B cell (primary cell): ENCODE measurements at regions not wholly inside any gene's neighbourhood (a gene's known extent, or its start where the extent isn't known, plus 50 kb on each side); places are given as distances from the start of the nearest gene placed in this dataset.

Experiments used
- ATAC-seq: fragments of 200-7000 bp; cut with Tn5 transposase; one replicate; pipeline ENCODE4 v1.10.0; 2021; ENCODE audit warnings: low read depth, mild to moderate bottlenecking, moderate number of reproducible peaks, moderate library complexity
- CTCF ChIA-PET: fragments of 350-600 bp; sonication (Branson Sonifier 250); formaldehyde crosslinking; loops from one replicate; lab custom pipeline; 2021; ENCODE audit warnings: antibody characterized with exemption, inconsistent platforms; lab: Charles Lee
- POLR2A ChIA-PET: fragments of 350-600 bp; sonication (Branson Sonifier 250); formaldehyde crosslinking; loops from one replicate; lab custom pipeline; 2021; ENCODE audit warnings: antibody characterized with exemption; lab: Charles Lee
- DNase-seq: peaks from one replicate; pipeline ENCODE4 v3.0.0; 2013
- H2AFZ ChIP-seq: 2 replicates; pipeline ENCODE4 v1.6.1; 2012; ENCODE audit warnings: mild to moderate bottlenecking, low read depth, low read length; ENCODE audit not compliant: insufficient read depth, poor library complexity, severe bottlenecking
- H3K27ac ChIP-seq, 2 donors: 1 replicate in 1 of 2; 2 replicates in 1 of 2; pipeline ENCODE4 v1.5.1; 2012 to 2013; ENCODE audit warnings: low read length in 2 of 2, mild to moderate bottlenecking in 2 of 2, moderate library complexity in 1 of 2
- H3K27me3 ChIP-seq, 4 experiments: fragments of 200-600 bp in 1 of 4; sonication (generic) in 1 of 4; replicated peaks in 1 of 4; 1 replicate in 2 of 4; 2 replicates in 2 of 4; pipeline versions ENCODE4 v1.6.1 to v1.7.0; 2013 to 2016; ENCODE audit warnings: low read length in 3 of 4, mild to moderate bottlenecking in 2 of 4, mixed read lengths in 1 of 4, moderate library complexity in 1 of 4; ENCODE audit not compliant: insufficient read depth in 4 of 4, control insufficient read depth in 3 of 4; ENCODE audit errors: control extremely low read depth in 1 of 4
- H3K36me3 ChIP-seq, 2 experiments: replicated peaks in 1 of 2; 1 replicate in 1 of 2; 2 replicates in 1 of 2; pipeline versions ENCODE4 v1.6.1 to v1.7.1; 2013; ENCODE audit warnings: low read length in 1 of 2; ENCODE audit not compliant: insufficient read depth in 2 of 2, control insufficient read depth in 1 of 2; ENCODE audit errors: control extremely low read depth in 1 of 2, extremely low read depth in 1 of 2
- H3K4me1 ChIP-seq, 2 donors: fragments of 200-600 bp in 1 of 2; sonication (generic) in 1 of 2; 1 replicate in 1 of 2; 2 replicates in 1 of 2; pipeline versions ENCODE4 v1.5.1 to v1.6.1; 2013 to 2017; ENCODE audit warnings: low read length in 2 of 2; ENCODE audit not compliant: control insufficient read depth in 2 of 2, insufficient read depth in 2 of 2
- H3K4me2 ChIP-seq: replicated peaks from 2 replicates; pipeline ENCODE3; 2012; ENCODE audit warnings: mild to moderate bottlenecking, low read depth, low read length; ENCODE audit not compliant: poor library complexity, severe bottlenecking
- H3K4me3 ChIP-seq, 5 experiments: fragments of 200-600 bp in 1 of 5; sonication (generic) in 1 of 5; 1 replicate in 3 of 5; 2 replicates in 2 of 5; pipeline versions ENCODE4 v1.5.1 to v1.7.0; 2011 to 2016; ENCODE audit warnings: low read length in 4 of 5, mild to moderate bottlenecking in 4 of 5, low read depth in 2 of 5, control low read depth in 1 of 5, moderate library complexity in 1 of 5; ENCODE audit not compliant: insufficient read depth in 1 of 5; ENCODE audit errors: control extremely low read depth in 1 of 5, extremely low read depth in 1 of 5
- H3K79me2 ChIP-seq: fragments of 200-600 bp; sonication (generic); one replicate; pipeline ENCODE4 v1.6.0; 2016; ENCODE audit warnings: low read length; ENCODE audit not compliant: control insufficient read depth, insufficient read depth
- H3K9ac ChIP-seq: fragments of 200-600 bp; sonication (generic); 2 replicates; pipeline ENCODE4 v1.6.1; 2017; ENCODE audit warnings: mild to moderate bottlenecking, low read length, moderate library complexity
- H3K9me3 ChIP-seq, 3 donors: one replicate each; pipeline versions ENCODE4 v1.6.1 to v1.7.1; 2013; ENCODE audit warnings: low read length in 2 of 3; ENCODE audit not compliant: control insufficient read depth in 2 of 3, insufficient read depth in 1 of 3; ENCODE audit errors: control extremely low read depth in 1 of 3
- H4K20me1 ChIP-seq: 2 replicates; pipeline ENCODE4 v1.6.0; 2012; ENCODE audit warnings: mild to moderate bottlenecking, low read length; ENCODE audit not compliant: insufficient read depth, control insufficient read depth, poor library complexity, severe bottlenecking
- H3K27ac Mint-ChIP-seq: one replicate; pipeline ENCODE4 v1.8.0; 2021; ENCODE audit warnings: mixed read lengths
- H3K27me3 Mint-ChIP-seq: one replicate; pipeline ENCODE4 v1.8.0; 2021; ENCODE audit warnings: mixed read lengths
- H3K4me1 Mint-ChIP-seq: one replicate; pipeline ENCODE4 v1.8.0; 2021; ENCODE audit warnings: mixed read lengths
- H3K4me3 Mint-ChIP-seq: one replicate; pipeline ENCODE4 v1.8.0; 2021; ENCODE audit warnings: mixed read lengths
- H3K9me3 Mint-ChIP-seq: one replicate; pipeline ENCODE4 v1.8.0; 2022; ENCODE audit warnings: mixed read lengths; ENCODE audit not compliant: insufficient read depth
- CTCF ChIP-seq: fragments of 200-600 bp; IDR thresholded peaks from one replicate; pipeline ENCODE4 v1.8.0; 2022; ENCODE audit warnings: antibody characterized with exemption, mild to moderate bottlenecking
- EZH2 ChIP-seq: IDR thresholded peaks from 2 replicates; pipeline ENCODE4 v1.6.1; 2012; ENCODE audit warnings: borderline replicate concordance, low read depth, mild to moderate bottlenecking, moderate library complexity, low read length; ENCODE audit not compliant: insufficient read depth, poor library complexity, severe bottlenecking
- WGBS: methylation state at CpG from one replicate; pipeline ENCODE4 v1.1.5; 2013; ENCODE audit warnings: missing lambda C conversion rate; ENCODE audit not compliant: insufficient coverage; 5-methylcytosine and 5-hydroxymethylcytosine counted together
- intact Hi-C: fragments of 100-400 bp; cut with micrococcal nuclease; formaldehyde crosslinking; loops from one replicate; pipeline ENCODE4 v1.10.0; 2022

GRCh38 chr7:94146408-94146807, 142.3 kb upstream of the BET1 start:
- Mint-ChIP-seq H3K9me3 (no peaks in the 10 kb centered on the region), H3K27ac (no peak overlapping the region), H3K27me3 (peaks cover 35% of the 10 kb centered on the region), H3K4me3 (no peak overlapping the region), H3K4me1 (no peaks in the 10 kb centered on the region)
- peaks cover 0 to 2% (median 0%) of the 10 kb centered on the region in 3 donors for H3K9me3 ChIP-seq
- DNase-seq: no peak
- no peak overlapping the region for H3K4me2 ChIP-seq
- ChIA-PET CTCF (no interaction called here), POLR2A (no interaction called here)
- no peak for ATAC-seq
- TF ChIP-seq CTCF: no peak
- TF ChIP-seq EZH2: no peak
- intact Hi-C loops: no loop called here
- no peaks in the 10 kb centered on the region for H3K36me3 ChIP-seq
- H4K20me1 ChIP-seq: no peaks in the 10 kb centered on the region
- H3K4me1 ChIP-seq: no peaks in the 10 kb centered on the region
- H3K79me2 ChIP-seq: no peaks in the 10 kb centered on the region
- no peak overlapping the region for H2AFZ ChIP-seq
- H3K9ac ChIP-seq: no peak overlapping the region
- no peak overlapping the region for H3K4me3 ChIP-seq
- no peak overlapping the region for H3K27ac ChIP-seq
- 98% methylated on average over 6 of the region's 6 CpGs for WGBS
- H3K27me3 ChIP-seq: peaks cover 0 to 10% (median 4%) of the 10 kb centered on the region in 4 experiments

- Histone ChIP-seq H3K9ac (no peak overlapping the region), H3K79me2 (no peaks in the 10 kb centered on the region), H2AFZ (no peak overlapping the region), H3K4me2 (no peak overlapping the region), H3K9me3 (peaks cover 0 to 2% (median 0%) of the 10 kb centered on the region in 3 donors), H3K4me1 (no peaks in the 10 kb centered on the region), H3K27ac (no peak overlapping the region), H4K20me1 (no peaks in the 10 kb centered on the region), H3K4me3 (no peak overlapping the region), H3K27me3 (peaks cover 0 to 10% (median 4%) of the 10 kb centered on the region in 4 experiments), H3K36me3 (no peaks in the 10 kb centered on the region)
- no peak for DNase-seq
- H3K27me3 Mint-ChIP-seq: peaks cover 24% of the 10 kb centered on the region
- WGBS: 83% methylated on average over 3 of the region's 5 CpGs
- H3K27ac Mint-ChIP-seq: no peak overlapping the region
- ChIA-PET CTCF (no interaction called here), POLR2A (no interaction called here)
- intact Hi-C loops: no loop called here
- H3K4me3 Mint-ChIP-seq: no peak overlapping the region
- ATAC-seq: no peak
- H3K4me1 Mint-ChIP-seq: peaks cover 2% of the 10 kb centered on the region
- no peaks in the 10 kb centered on the region for H3K9me3 Mint-ChIP-seq
- no peak for TF ChIP-seq EZH2
- no peak for TF ChIP-seq CTCF
These were observed 145.8 kb upstream of the BET1 start for GRCh38 chr7:94149789-94150545.
